NCI-H446 treated with DMSO at 0.1 percent for 48 hours (cell line): ENCODE measurements at regions not wholly inside any gene's neighbourhood (a gene's known extent, or its start where the extent isn't known, plus 50 kb on each side); places are given as distances from the start of the nearest gene placed in this dataset.
"Not testable (repeated sequence)": the region's sequence is repeated elsewhere in the genome, so short reads cannot be mapped to it uniquely, and the experiment has no call there.

Source experiments
- DNase-seq: peaks from one replicate; lab custom pipeline; 2025; lab: John Stamatoyannopoulos, UW

- not testable (repeated sequence) for DNase-seq
These were observed 164.5 kb upstream of the CCZ1B start for GRCh38 chr7:6990426-6991152.

DNA sequence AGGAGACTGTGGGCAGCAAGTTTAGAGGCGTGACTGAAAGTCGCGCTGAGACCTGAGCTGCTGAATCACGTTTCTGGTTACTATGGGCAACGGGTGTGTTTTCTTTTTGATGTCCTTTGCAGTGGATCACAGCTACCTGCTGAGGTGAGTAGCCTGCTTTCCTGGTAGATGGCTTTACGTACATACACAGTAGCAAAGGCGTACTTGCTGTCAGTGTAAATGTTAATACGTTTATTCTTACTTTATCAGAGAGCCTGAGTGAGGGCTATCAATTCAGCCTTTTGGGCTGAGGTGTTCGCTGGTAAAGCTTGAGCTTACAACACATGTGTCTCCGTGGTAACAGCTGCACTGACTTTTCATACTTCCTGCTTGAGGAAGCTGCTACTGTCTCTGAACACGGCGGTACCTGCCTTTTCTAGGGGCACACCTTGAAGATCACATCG, 165.1 kb upstream of the CCZ1B start:
- not testable (repeated sequence) for DNase-seq

DNA sequence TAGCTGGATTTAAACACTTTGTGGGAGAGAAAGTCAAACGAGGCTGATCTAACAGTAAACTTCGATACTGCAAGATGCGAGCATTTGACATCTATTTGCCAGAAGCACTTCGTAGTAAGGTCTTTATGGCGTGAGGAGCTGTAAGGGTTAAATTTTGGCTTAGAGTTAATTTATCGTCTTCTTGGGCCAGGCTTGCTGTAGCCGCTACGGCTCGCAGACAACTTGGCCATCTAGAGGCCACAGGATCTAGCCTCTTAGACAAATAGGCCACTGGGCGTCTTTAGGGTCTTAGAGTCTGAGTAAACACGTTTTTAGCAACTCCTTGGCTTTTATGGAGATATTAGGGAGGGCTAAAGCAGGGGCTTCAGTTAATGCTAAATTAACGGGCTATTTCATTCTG, 165.6 kb upstream of the CCZ1B start:
- DNase-seq = not testable (repeated sequence)

DNA sequence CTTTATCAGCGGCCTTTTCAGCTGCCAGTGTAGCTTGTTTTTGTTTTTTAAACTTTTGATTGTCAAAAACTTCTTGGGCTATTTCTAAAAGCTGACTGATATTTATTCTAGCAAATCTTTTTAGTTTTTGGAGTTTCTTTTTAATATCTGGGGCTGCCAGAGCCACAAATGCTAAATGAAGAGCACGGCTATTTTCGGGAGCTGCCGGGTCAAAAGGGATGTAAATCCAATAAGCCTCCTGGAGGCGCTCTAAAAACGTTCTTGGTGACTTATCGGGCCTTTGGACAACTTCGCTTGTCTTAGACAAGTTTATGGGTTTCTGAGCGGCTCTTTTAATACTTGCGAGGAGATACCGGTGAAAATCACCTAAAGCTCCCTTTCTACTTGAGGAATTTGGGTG, 166.1 kb upstream of the CCZ1B start:
- DNase-seq = not testable (repeated sequence)

GRCh38 chr7:6995026-6995425, 169.0 kb upstream of the CCZ1B start:
- not testable (repeated sequence) for DNase-seq

DNA sequence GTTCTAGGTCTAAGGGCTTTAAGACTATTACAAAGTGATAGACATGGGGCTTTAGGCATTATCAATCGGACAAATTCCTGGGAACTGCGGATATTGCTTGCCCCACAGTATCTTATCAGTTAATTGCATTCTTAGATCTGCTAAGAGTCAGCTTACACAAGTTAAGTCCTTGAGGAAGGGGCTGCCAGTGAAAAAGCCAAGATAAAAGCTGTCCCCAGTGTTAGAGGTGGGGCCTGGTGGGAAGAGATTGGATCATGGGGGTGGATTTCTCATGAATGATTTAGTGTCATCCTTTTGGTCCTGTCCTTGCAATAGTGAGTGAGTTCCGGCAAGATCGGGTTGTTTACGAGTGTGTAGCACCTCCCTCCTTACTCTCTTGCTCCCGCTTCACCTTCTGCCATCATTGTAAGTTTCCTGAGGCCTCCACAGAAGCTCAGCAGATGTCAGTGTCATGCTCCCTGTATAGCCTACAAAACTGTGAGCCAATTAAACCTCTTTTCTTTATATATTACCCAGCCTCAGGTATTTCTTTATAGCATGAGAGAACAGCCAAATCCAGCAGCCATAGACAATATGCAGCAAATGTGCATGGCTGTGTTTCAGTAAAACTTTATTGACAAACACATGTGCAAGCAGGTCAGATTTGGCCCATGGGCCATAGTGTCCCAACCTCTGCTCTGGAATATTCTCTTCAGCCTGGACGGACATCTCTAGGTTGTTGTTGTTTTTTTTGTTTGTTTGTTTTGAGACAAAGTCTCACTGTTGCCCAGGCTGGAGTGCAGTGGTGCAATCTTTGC, 169.6 kb upstream of the CCZ1B start:
- DNase-seq = not testable (repeated sequence)

DNA sequence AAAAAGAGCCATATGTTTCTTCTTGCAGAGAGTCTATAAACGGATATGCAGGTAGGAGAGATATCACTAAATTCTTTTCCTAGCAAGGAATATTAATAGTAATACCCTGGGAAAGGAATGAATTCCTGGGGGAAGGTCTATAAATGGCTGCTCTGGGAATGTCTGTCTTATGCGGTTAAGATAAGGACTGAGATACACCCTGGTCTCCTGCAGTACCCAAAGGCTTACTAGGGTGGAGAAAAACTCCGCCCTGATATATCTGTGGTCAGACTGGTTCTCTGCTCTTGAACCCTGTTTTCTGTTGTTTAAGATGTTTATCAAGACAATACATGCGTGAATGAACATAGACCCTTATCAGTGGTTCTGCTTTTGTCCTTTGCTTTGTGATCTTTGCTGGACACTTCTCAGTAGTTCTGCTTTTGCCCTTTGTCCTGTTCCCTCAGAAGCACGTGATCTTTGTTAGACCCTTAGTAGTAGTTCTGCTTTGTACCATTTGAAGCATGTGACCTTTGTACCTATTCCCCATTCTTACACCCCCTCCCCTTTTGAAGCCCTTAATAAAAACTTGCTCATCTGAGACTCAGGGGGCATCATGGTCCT, 173.1 kb upstream of the CCZ1B start:
- DNase-seq = not testable (repeated sequence)

DNA sequence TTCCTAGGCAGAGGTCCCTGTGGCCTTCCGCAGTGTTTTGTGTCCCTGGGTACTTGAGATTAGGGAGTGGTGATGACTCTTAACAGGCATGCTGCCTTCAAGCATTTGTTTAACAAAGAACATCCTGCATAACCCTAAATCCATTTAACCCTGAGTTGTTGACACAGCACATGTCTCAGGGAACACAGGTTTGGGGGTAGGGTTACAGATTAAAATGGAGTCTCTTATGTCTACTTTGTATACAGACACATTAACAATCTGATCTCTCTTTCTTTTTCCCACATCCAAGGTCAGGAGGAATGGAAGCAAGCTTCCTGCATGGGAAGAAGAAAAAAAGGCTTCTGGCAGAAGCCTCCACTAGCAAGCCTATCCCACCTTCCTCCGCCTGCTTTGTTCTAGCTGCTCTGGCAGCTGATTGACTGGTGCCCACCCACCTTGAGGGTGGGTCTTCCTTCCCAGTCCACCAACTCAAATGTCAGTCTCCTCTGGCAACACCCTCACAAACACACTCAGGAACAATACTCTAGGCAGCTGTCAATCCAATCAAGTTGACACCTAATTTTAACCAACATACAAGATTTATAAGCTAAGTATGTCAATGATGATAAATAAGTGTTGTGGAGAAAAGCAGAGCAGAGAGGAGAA, 176.5 kb upstream of the CCZ1B start:
- no peak for DNase-seq

GRCh38 chr7:7005303-7005702, 177.0 kb upstream of the C1GALT1 start:
- DNase-seq = no peak

GRCh38 chr7:7005949-7006348, 176.4 kb upstream of the C1GALT1 start:
- DNase-seq = not testable (repeated sequence)

GRCh38 chr7:7011241-7011640, 171.1 kb upstream of the C1GALT1 start:
- not testable (repeated sequence) for DNase-seq

DNA sequence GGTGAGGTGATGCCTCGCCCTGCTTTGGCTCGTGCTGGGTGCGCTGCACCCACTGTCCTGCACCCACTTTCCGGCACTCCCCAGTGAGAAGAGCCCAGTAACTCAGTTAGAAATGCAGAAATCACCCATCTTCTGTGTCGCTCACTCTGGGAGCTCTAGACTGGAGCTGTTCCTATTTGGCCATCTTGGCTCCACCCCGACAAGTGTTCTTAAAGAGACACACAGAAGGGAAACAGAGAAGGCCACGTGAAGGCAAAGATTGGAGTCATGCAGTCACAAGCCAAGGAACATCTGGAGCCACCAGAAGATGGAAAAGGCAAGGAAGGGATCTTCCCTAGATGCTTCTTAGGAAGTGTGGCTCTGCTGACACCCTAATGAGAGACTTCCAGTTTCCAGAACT, 170.6 kb upstream of the C1GALT1 start:
- not testable (repeated sequence) for DNase-seq

DNA sequence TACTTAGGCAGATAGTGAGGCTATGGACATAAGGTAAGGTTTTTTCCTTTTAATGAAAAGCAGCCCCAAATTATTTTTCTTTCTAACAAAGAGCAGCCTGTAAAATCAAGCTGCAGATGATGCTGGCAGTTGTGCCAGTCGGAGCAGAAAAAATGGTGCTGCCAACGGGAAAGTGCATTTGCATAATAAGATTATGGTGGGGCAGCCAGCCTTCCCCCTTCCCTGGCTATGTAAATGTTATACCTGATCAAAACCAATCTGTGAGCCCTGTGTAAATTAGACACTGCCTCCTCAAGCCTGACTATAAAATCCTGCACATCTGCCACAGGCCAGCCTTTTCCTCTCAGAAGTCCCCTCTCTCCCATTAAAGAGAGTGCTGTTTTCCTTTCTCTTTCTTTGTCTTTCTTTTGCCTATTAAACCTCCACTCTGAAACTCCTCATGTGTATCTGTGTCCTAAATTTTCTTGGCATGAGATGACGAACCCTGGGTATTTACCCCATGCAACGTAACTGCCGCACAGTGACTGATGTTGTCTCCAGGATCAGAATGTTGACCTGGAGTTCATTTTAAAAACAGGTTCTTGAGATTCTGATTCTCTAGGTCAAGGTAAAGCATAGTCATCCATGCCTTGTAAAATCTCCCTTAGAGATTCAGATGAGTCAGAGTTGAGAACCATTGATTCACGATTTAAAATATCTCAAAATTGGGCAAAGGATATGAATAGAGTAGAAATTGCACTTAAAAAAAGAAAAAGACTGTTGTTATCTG, 167.3 kb upstream of the C1GALT1 start:
- no peak for DNase-seq

GRCh38 chr7:7017707-7018280, 164.6 kb upstream of the C1GALT1 start:
- DNase-seq = no peak

- DNase-seq = no peak
These were observed 164.1 kb upstream of the C1GALT1 start for GRCh38 chr7:7018290-7018689.

- no peak for DNase-seq
These were observed 150.1 kb upstream of the C1GALT1 start for GRCh38 chr7:7032221-7032620.

GRCh38 chr7:7035851-7036250, 146.5 kb upstream of the C1GALT1 start:
- DNase-seq = no peak

- DNase-seq = not testable (repeated sequence)
These were observed 140.0 kb upstream of the C1GALT1 start for GRCh38 chr7:7042286-7042893.

DNA sequence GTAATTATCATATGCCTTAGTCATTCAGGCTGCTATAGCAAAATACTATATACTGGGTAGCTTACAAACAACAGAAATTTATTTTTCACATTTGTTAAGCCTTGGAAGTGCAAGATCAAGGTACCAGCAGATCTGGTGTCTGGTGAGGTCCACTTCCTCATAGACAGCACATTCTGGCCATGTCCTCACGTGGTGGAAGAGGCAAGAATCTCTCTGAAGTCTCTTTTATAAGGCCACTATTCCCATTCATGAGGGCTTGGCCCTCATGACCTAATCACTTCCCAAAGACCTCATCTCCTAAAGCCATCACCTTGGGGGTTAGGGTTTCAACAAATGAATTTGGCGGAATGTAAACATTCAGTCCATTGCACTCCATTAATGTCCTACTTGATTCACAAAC, 137.5 kb upstream of the C1GALT1 start:
- DNase-seq = no peak

DNA sequence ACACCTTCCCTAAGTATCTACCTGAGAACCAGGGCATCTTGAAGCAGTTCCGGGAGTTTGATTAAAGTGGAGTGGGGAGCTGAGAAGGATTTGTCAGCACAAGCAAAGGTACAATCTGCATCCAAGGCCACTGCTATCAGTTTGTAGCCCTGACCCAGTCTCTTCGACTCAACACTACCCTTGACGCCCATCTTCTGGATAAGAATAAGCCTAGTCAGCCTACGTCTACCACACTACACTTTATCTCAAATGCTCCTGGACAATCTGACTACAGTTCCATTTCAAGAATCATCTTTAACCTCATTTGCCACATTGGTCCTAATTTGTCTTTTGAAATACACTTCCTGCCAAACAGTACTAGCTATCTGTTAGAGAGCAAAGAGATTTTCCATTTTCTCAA, 134.1 kb upstream of the C1GALT1 start:
- no peak for DNase-seq
